GM19023 (cell line): ENCODE measurements at regions not wholly inside any gene's neighbourhood (a gene's known extent, or its start where the extent isn't known, plus 50 kb on each side); places are given as distances from the start of the nearest gene placed in this dataset.
"Not testable (repeated sequence)": the region's sequence is repeated elsewhere in the genome, so short reads cannot be mapped to it uniquely, and the experiment has no call there.

Experiments used
- ATAC-seq: cut with Tn5 transposase; IDR thresholded peaks from one replicate; pipeline ENCODE4 v1.9.1; 2021; ENCODE audit warnings: mild to moderate bottlenecking, moderate library complexity; ENCODE audit not compliant: unreplicated experiment

DNA sequence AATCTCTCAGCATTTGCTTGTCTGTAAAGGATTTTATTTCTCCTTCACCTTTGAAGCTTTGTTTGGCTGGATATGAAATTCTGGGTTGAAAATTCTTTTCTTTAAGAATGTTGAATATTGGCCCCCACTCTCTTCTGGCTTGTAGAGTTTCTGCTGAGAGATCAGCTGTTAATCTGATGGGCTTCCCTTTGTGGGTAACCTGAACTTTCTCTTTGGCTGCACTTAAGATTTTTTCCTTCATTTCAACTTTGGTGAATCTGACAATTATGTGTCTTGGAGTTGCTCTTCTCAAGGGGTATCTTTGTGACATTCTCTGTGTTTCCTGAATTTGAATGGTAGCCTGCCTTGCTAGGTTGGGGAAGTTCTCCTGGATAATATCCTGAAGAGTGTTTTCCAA, 189.4 kb downstream of the TTC6 start:
- not testable (repeated sequence) for ATAC-seq

GRCh38 chr14:37785298-37785697, 189.9 kb downstream of the TTC6 start:
- ATAC-seq: not testable (repeated sequence)

DNA sequence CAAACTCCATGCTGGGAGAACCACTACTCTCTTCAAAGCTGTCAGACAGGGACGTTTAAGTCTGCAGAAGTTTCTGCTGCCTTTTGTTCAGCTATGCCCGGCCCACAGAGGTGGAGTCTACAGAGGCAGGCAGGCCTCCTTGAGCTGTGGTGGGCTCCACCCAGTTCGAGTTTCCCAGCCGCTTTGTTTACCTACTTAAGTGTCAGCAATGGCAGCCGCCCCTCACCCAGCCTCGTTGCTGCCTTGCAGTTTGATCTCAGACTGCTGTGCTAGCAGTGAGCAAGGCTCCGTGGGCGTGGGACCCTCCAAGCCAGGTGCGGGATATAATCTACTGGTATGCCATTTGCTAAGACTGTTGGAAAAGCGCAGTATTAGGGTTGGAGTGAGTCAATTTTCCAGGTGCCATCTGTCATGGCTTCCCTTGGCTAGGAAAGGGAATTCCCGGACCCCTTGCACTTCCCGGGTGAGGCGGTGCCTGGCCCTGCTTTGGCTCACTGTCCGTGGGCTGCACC, 190.7 kb downstream of the TTC6 start:
- ATAC-seq: not testable (repeated sequence)

DNA sequence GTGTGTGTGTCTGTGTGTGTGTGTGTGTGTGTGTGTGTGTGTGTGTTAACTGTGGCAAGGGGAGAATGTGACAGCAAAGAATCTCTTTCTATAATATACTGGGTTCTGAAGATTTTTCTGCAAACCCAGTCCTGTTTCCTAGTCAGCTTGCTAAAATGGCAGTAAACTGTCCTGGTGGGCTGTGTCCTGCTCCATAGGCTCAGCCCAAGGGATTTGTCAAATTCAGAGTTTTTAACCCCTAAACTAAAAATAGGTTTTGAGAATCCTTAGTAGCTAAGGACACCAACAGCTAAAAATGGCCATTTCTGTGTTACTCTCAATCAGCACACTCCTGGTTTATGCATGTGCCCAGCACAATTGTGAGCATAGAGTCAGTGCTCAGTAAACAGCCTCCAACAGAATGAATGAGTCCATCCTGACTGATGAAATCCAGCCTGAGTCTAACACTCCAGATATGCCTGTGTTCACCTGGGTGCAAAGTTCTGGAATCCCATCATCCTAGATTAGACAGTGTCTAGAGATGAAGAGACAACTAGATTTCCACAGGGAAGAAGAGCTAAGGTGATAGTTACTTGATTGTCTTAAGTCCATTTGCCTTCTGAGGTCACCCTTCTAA, 192.6 kb downstream of the TTC6 start:
- ATAC-seq: no peak

GRCh38 chr14:37791384-37792036, 196.1 kb downstream of the TTC6 start:
- no peak for ATAC-seq

- ATAC-seq: no peak
Observed at GRCh38 chr14:37792124-37792523, 196.7 kb downstream of the TTC6 start.

DNA sequence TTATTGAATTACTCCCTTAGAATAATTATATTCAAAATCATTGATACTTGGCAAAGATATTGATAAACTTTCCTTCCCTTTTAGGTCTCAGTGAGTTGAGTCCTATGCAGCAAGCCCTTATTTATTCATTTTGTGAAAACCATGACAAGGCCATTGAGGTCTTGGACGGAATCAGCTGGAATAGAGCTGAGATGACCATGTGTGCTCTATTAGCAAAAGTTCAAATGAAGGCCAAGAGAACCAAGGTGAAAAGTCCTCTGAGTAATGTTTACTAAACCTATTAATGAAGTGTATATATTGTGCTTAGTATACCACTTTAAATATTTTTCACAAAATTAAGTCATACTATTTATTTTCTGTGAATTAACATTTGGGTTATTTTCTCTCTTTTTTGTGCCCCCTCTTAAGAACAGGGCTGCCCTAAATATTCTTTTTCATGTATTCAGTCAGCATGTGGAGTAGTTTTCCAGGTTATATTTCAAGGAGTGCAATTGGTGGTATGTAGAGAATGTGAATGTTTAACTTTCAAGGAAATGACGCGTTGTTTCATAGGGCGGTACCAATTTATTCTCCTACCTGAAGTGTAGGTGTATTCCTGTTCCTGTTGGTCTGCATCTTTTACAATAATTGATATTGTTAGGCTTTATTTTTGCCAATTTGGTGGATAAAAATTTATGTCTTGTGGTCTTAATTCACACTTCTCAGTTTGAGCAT, 201.4 kb downstream of the TTC6 start:
- no peak for ATAC-seq

GRCh38 chr14:37797675-37798074, 202.2 kb downstream of the TTC6 start:
- ATAC-seq: no peak

GRCh38 chr14:37807722-37808121, 212.3 kb downstream of the TTC6 start:
- no peak for ATAC-seq

- ATAC-seq: no peak
Observed at GRCh38 chr14:37810094-37810801, 214.8 kb downstream of the TTC6 start.

- ATAC-seq: no peak
Observed at GRCh38 chr14:37813732-37814131, 218.3 kb downstream of the TTC6 start.

DNA sequence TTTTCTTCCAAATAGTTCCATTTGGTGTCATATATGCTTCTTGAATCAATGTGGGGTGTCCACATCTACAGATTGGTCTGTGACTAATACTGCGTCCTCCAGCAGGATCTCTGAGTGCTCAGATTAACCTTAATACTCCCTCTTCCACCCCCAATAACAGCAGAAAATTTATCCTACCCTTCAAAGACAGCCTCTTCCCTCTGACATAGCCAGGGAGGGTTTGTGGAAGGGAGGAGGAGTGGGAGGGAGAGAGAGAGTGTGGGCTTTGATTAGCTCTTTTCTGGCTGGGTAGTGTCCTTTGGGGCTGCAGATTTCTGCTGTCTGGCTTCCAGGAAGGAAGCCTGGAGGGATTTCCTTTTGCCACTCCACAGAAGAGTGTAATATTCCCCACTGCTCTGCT, 220.7 kb downstream of the TTC6 start:
- no peak for ATAC-seq

DNA sequence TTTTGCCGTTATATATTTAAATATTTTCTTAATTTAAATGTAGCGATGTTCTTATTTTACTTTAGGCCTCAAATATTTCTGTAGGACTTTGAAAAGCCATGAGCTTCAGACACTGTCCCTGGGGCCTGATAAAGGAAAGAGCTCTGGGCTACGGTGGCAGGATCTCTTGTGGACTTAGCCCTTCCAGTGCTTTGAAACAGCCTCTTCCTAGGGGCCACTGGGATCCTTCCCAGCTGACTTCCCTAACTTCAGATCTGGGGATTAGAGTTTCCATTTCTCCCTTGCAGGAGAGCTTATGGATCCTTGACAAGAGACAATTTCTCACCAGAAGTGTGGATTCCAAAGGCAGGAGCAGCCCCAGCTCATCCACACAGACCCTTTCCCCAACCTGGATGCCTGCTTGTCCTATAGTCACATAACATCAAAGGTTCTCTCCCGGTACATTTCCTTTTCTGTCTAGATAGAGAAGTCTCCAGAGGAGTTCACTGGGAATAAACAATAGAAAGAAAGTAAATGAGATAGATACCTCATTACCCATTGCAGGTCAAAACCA, 221.4 kb downstream of the TTC6 start:
- no peak for ATAC-seq

GRCh38 chr14:37819155-37820015, 224.0 kb downstream of the TTC6 start:
- no peak for ATAC-seq

- ATAC-seq: not testable (repeated sequence)
Observed at GRCh38 chr14:37820810-37821209, 225.4 kb downstream of the TTC6 start.

DNA sequence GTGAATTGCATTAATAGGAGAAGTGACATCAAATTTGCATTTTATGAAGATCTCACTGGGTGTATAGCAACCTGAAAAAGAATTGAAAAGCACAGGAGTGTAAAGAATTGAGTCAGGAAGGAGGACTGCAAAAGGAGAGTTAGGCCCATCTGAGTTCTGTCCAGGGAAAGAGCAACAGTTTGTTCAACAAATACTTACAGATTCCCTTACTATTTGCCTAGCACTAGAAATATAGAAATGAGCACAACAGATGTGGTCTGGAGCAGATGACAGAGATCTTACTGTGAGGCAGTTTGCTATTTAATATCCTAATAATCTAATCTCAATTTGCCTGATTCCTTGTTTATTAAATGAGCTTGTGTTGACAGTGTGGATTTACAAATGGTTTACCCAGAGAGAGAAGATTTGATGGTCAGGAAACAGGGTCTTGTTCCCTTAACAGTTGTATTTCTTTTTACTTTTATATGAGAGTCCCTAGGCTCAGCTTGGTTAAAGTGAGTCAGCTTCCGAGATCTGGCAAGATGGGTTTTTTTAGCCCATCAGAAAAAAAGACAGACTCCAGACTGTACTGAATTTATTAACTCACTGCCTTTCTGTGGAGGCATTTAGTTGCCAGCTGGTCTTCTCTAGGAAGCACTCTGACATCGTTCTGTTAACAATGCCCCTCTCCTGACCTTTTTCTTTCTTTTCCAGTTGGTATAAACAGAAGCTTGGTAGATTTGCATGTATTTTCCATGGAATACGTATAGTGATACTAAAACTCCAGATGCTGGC, 229.7 kb downstream of the TTC6 start:
- ATAC-seq: no peak

DNA sequence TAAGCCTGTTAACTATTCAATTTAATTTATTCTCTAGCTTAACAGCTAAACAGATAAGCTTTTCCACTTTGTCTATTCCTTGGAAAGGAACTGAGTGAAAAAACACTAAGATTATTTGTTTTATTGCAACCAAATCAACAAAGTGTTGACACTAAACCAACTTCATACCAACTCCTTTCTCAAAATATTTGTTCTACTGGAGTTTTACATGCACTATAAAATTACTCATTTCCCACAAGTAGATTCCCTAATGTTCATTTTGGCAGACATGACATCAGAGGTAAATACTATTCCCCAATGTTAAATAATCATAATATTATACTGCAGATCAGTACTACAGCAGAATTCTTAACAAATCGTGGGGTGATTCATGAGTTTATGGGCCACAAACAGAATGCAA, 231.4 kb downstream of the TTC6 start:
- ATAC-seq: no peak

DNA sequence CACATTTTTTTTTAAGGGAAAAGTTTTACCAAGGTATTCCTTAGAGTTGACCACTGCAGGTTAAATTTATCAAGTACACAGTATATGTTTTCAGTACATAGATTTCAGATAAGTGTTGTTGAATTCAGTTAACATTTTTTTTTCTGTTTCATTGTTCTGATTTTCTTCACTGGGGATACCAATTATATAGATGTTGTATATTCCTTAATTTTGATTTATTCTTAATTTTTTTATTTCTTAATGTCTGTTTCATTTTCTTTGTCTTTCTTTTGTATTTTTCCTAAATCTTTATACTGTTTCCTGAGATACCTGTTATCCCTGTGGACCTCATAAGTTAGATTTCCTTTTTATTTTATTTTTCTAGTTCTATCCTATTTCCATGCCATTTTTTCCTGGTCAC, 234.8 kb downstream of the TTC6 start:
- ATAC-seq: no peak

DNA sequence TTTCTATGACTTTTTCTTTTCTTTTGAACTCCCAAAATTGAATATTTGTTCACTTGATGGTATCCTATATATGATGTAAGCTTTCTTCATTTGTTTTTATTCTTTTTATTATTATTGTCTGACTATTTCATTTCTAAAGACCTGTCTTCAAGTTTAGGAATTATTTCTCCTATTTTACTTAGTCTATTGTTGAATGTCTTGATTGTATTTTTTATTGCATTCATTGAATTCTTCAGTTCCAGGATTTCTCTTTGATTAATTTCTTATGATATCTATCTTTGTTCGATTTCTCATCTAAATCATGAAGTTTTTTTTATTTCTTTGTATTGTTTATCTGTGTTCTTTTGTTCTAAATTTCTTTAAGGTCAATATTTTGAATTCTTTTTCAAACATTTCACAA, 238.8 kb downstream of the TTC6 start:
- ATAC-seq: no peak
